ENCODE measurements at regions not wholly inside any gene's neighbourhood (a gene's known extent, or its start where the extent isn't known, plus 50 kb on each side); places are given as distances from the start of the nearest gene placed in this dataset.
"Not testable (repeated sequence)": the region's sequence is repeated elsewhere in the genome, so short reads cannot be mapped to it uniquely, and the experiment has no call there.

- not testable (repeated sequence) for DNase-seq (ENCODE audit: low read depth in 2 of 2)
Observed at GRCh38 chr6:92083914-92084313, 1335.4 kb downstream of the EPHA7 start.

GRCh38 chr6:92072387-92072786 lies 1347.0 kb downstream of the EPHA7 start:
- no peak for DNase-seq (ENCODE audit: low read depth in 2 of 2)

GRCh38 chr6:92069781-92070180 lies 1349.6 kb downstream of the EPHA7 start:
- DNase-seq (ENCODE audit: low read depth in 2 of 2): no peak

- DNase-seq (ENCODE audit: low read depth in 2 of 2): no peak
Observed at GRCh38 chr6:92052513-92052912, 1366.8 kb downstream of the EPHA7 start.

GRCh38 chr6:92050216-92050615 lies 1369.1 kb downstream of the EPHA7 start:
- DNase-seq (ENCODE audit: low read depth in 2 of 2): no peak

GRCh38 chr6:92047860-92048259 lies 1371.5 kb downstream of the EPHA7 start:
- DNase-seq (ENCODE audit: low read depth in 2 of 2): no peak

GRCh38 chr6:92047152-92047850 lies 1372.1 kb downstream of the EPHA7 start:
- no peak for DNase-seq (ENCODE audit: low read depth in 2 of 2)

- no peak for DNase-seq (ENCODE audit: low read depth in 2 of 2)
Observed at GRCh38 chr6:92044312-92044711, 1375.0 kb downstream of the EPHA7 start.

GRCh38 chr6:92043777-92044176 lies 1375.6 kb downstream of the EPHA7 start:
- no peak for DNase-seq (ENCODE audit: low read depth in 2 of 2)

- DNase-seq (ENCODE audit: low read depth in 2 of 2): no peak
Observed at GRCh38 chr6:92026878-92027277, 1392.5 kb downstream of the EPHA7 start.

- no peak for DNase-seq (ENCODE audit: low read depth in 2 of 2)
Observed at GRCh38 chr6:92024881-92025280, 1394.5 kb downstream of the EPHA7 start.

GRCh38 chr6:92024110-92024509 lies 1395.2 kb downstream of the EPHA7 start:
- DNase-seq (ENCODE audit: low read depth in 2 of 2): no peak

GRCh38 chr6:92023410-92023966 lies 1395.9 kb downstream of the EPHA7 start:
- DNase-seq (ENCODE audit: low read depth in 2 of 2): no peak

- no peak for DNase-seq (ENCODE audit: low read depth in 2 of 2)
Observed at GRCh38 chr6:92011681-92012245, 1407.6 kb downstream of the EPHA7 start.

- no peak for DNase-seq (ENCODE audit: low read depth in 2 of 2)
Observed at GRCh38 chr6:92008757-92009502, 1410.4 kb downstream of the EPHA7 start.

- DNase-seq (ENCODE audit: low read depth in 2 of 2): no peak
Observed at GRCh38 chr6:92000112-92000511, 1413.2 kb upstream of the MAP3K7 start.

GRCh38 chr6:91994787-91995186 lies 1407.9 kb upstream of the MAP3K7 start:
- DNase-seq (ENCODE audit: low read depth in 2 of 2): no peak

GRCh38 chr6:91982559-91982958 lies 1395.7 kb upstream of the MAP3K7 start:
- no peak for DNase-seq (ENCODE audit: low read depth in 2 of 2)

GRCh38 chr6:91976797-91977196 lies 1389.9 kb upstream of the MAP3K7 start:
- DNase-seq (ENCODE audit: low read depth in 2 of 2): no peak

GRCh38 chr6:91970700-91971099 lies 1383.8 kb upstream of the MAP3K7 start:
- no peak for DNase-seq (ENCODE audit: low read depth in 2 of 2)

GRCh38 chr6:91965872-91966271 lies 1379.0 kb upstream of the MAP3K7 start:
- DNase-seq (ENCODE audit: low read depth in 2 of 2): no peak

- no peak for DNase-seq (ENCODE audit: low read depth in 2 of 2)
Observed at GRCh38 chr6:91961671-91962070, 1374.8 kb upstream of the MAP3K7 start.

GRCh38 chr6:91961236-91961635 lies 1374.4 kb upstream of the MAP3K7 start:
- DNase-seq (ENCODE audit: low read depth in 2 of 2): no peak
